ENCODE measurements at regions not wholly inside any gene's neighbourhood (a gene's known extent, or its start where the extent isn't known, plus 50 kb on each side); places are given as distances from the start of the nearest gene placed in this dataset.

GRCh38 chr4:126058596-126058995 lies 743.8 kb downstream of the FAT4 start:
- no peak for DNase-seq

GRCh38 chr4:126061655-126062054 lies 746.9 kb downstream of the FAT4 start:
- no peak for DNase-seq

GRCh38 chr4:126065016-126065415 lies 750.3 kb downstream of the FAT4 start:
- DNase-seq, result no peak

GRCh38 chr4:126071346-126072333 lies 756.9 kb downstream of the FAT4 start:
- no peak for DNase-seq

- no peak for DNase-seq
Observed at GRCh38 chr4:126081336-126081735, 766.6 kb downstream of the FAT4 start.

GRCh38 chr4:126086041-126086440 lies 771.3 kb downstream of the FAT4 start:
- DNase-seq, result no peak

- no peak for DNase-seq
Observed at GRCh38 chr4:126087101-126087500, 772.3 kb downstream of the FAT4 start.

- no peak for DNase-seq
Observed at GRCh38 chr4:126097155-126097799, 782.5 kb downstream of the FAT4 start.

- DNase-seq, result no peak
Observed at GRCh38 chr4:126106658-126107057, 791.9 kb downstream of the FAT4 start.

GRCh38 chr4:126109836-126110235 lies 795.1 kb downstream of the FAT4 start:
- no peak for DNase-seq

GRCh38 chr4:126113058-126113457 lies 798.3 kb downstream of the FAT4 start:
- DNase-seq, result no peak

- DNase-seq, result no peak
Observed at GRCh38 chr4:126123611-126124325, 809.0 kb downstream of the FAT4 start.

- no peak for DNase-seq
Observed at GRCh38 chr4:126124818-126125217, 810.1 kb downstream of the FAT4 start.

GRCh38 chr4:126130215-126130614 lies 815.5 kb downstream of the FAT4 start:
- DNase-seq, result no peak

GRCh38 chr4:126136922-126137781 lies 822.4 kb downstream of the FAT4 start:
- no peak for DNase-seq

GRCh38 chr4:126137782-126138170 lies 823.0 kb downstream of the FAT4 start:
- DNase-seq, result no peak

- no peak for DNase-seq
Observed at GRCh38 chr4:126144543-126145237, 829.9 kb downstream of the FAT4 start.

GRCh38 chr4:126168484-126168883 lies 853.7 kb downstream of the FAT4 start:
- DNase-seq, result no peak

GRCh38 chr4:126172126-126172525 lies 857.4 kb downstream of the FAT4 start:
- no peak for DNase-seq

GRCh38 chr4:126174627-126175026 lies 859.9 kb downstream of the FAT4 start:
- no peak for DNase-seq

GRCh38 chr4:126180642-126181041 lies 865.9 kb downstream of the FAT4 start:
- DNase-seq, result no peak

GRCh38 chr4:126182336-126182735 lies 867.6 kb downstream of the FAT4 start:
- no peak for DNase-seq
